Sciatic nerve (tissue), 2 donors: ENCODE measurements at regions not wholly inside any gene's neighbourhood (a gene's known extent, or its start where the extent isn't known, plus 50 kb on each side); places are given as distances from the start of the nearest gene placed in this dataset.

Experiments
- ATAC-seq: fragments of 200-7000 bp; cut with Tn5 transposase; one replicate; pipeline ENCODE4 v1.9.1; 2020; ENCODE audit warnings: mild to moderate bottlenecking, moderate library complexity
- DNase-seq: peaks from one replicate; pipeline ENCODE4 v3.0.0-alpha.2; 2020; ENCODE audit warnings: low spot score
- intact Hi-C: fragments of 100-400 bp; cut with DNase I; formaldehyde crosslinking; loops from one replicate; pipeline ENCODE4 v1.14.2; 2022
- donor health status: DM: no; HTN: no; CAD: no.
- donor health status: DM: no; HTN: no; CAD: no.

DNA sequence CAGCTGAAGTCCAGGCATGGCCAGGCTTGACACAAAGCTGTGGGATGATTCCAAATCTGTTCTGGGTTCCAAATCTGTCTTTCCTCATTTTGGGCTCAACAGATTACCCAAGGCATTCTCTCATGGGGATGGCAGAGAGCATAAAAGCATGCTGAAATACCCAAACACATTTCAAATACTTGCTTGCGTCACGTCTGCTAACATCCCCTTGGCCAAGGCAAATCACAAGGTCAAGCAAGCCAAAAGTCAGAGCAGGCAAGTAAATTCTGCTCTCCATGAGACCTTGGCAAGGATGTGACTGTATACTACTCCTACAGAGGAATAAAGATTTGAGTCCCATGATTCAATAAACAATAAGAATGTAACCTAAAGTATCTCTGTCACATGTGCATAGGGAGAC lies 306.7 kb downstream of the EPB41L4A start:
- no peak for ATAC-seq
- intact Hi-C loops, result no loop called here

DNA sequence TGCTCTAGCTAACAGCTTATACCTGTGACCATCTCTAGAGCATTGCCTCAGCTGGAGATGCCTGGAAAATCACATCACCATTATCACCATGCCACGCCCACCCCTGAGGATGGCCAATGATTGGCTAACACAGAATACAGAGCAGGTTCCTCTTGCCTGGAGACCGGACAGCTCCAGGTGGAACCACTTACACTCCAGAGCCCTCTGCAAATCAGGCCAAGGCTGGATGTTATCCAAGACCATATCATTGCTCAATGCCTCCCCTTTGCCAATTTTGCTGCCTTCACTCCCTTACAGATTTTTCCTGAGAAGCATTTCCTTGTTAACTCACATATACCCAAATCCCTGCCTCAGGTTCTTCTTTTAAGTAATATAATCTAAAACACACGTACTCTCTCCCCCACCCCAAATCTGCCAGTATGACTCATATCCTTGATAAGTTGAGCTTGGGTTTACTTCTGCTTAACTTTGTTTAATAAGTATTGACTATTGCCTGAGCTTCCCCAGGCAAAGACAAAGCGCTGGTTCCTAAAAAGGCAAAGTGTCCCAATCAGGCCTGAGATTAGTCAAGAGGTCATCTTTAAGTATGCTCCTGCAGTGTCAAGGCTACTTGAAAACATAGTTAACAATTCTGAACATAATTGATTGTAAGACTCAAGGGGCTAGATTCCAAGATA lies 309.6 kb downstream of the EPB41L4A start:
- ATAC-seq (peak; percentile 58), DNase-seq (no peak)
- intact Hi-C loops, result no loop called here

More for the DNA sequence above, 306.7 kb downstream of the EPB41L4A start:
- DNase-seq, result no peak

DNA sequence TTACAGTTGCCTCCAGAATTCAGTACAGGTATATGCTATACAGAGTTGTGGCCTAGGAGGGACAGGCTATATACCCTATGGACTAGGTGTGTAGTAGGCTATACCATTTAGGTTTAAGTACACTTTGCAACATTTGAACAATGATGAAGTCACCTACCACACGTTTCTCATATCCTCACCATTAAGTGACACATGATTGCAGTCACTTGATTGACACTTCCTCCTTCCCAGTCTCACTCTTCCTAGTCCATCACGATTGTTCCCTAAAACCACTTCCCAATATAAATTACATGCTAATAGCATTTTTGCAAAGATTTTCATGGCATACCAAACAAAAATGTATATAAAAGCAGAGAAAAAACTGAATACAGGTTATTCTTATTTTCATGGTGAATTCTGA lies 312.2 kb downstream of the EPB41L4A start:
- ATAC-seq, result no peak
- intact Hi-C loops, result no loop called here
- DNase-seq, result no peak

DNA sequence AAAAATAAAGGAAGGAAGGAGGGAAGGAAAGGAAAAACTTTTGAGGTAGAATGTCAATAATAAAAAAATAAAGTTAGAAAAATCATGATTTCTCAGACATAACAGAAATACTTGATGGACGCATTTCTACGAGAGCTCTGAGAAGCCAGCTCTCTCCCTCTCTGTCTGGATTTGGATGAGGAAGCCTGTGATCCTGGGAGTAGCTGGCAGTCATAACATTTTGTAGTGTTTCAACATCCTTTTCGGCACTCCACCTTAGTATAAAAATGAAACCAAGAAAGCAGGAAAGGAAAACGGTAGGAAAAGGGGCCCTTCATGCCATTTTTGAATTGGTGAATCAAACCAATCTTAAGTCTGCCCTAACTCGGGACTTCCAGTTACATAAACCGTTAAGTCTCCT lies 321.3 kb downstream of the EPB41L4A start:
- intact Hi-C loops, result no loop called here
- no peak for ATAC-seq
- no peak for DNase-seq

DNA sequence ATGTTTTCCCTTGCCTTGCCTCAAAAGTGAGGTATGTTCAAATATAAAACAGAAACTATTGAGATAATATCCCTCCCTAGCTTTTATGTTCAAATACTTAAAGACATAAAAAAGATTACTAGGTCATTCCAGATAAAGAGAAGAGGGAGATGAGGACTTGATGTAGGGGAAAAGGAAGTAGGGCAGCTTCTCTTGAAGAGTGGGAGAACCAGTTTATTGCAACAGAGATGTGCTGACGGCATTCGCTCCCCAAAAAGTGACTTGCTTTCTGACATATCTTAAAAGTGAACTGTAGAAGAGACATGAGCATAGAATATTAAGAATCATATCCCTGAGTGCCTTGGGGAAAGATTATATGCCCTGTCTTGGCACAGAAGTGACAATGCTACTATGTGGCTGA lies 330.2 kb upstream of the NREP start:
- intact Hi-C loops, result no loop called here
- no peak for DNase-seq
- ATAC-seq, result no peak

DNA sequence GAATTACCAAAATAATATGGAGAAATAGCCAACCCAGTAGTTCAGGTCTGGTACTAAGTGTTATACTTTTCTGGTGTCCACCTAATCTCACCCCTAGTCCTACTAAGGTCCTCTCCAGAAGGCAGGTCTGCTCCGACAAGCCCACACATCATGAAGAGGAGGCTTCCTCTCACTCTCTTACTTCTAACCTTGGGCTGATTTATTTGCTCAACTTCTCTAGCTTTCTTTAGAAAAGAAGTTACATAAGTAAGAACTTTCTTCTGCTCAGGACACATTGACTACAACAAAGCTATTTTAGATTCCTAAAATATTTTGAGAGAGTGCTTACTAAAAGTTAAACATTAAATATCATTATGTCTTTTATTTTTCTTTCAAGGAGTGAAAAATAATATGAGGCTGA lies 329.7 kb upstream of the NREP start:
- intact Hi-C loops, result no loop called here
- no peak for ATAC-seq
- no peak for DNase-seq

DNA sequence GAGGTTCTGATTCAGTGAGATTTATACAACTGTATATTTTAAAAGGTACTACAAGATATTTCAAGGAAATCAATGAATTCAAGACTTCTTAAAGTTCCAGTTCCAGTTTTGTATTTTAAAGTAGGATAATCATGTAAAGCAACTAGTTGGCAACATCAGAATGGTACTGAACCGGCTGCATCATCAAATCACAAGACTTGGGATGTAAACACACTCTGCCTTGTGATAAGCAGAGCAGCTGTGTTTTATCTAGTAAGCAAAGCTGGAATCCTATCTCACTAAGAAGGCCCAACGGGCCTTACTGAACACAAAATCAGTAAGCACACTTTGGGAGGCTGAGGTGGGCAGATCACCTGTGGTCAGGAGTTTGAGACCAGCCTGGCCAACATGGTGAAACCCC lies 327.2 kb upstream of the NREP start:
- ATAC-seq, result no peak
- intact Hi-C loops, result no loop called here

DNA sequence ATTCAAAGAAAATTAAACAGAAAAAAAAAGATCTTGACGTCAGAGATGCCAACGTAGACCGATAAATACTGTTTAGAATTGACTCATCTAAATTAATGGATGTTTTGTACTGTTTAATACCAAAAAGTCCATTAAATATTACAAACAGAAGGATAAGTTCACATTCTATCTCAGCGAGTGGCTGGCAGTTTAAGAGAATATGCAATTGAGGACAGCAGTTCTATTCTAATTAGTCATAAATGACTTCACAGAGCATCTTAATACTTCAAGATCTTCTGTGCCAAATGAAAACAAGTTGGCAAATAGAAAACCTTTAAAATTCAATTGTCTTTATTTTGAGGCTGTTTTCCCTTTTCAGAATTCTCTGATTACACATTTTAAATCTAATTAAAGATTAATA lies 326.6 kb upstream of the NREP start:
- ATAC-seq, result no peak
- no peak for DNase-seq
- intact Hi-C loops, result no loop called here

More for the DNA sequence above, 327.2 kb upstream of the NREP start:
- DNase-seq, result no peak

DNA sequence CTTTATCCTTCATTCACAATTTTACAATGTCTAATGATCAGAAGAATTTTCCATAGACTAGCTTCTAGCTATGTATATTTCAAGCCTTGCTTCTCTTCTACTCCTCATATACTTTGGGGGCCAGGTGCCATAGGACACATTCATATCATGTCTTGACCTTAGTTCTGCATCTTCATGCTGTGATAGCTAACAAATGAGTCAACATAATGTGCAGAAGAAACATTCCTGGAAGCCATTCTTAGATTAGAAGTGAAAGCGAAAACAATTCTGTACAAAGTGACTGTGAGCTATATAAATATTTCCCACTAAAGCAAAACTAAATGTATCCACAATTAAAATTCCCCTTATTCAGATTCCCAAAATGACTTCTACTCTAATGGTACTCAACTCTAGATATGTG lies 320.2 kb upstream of the NREP start:
- ATAC-seq (no peak), DNase-seq (no peak)
- intact Hi-C loops, result no loop called here

DNA sequence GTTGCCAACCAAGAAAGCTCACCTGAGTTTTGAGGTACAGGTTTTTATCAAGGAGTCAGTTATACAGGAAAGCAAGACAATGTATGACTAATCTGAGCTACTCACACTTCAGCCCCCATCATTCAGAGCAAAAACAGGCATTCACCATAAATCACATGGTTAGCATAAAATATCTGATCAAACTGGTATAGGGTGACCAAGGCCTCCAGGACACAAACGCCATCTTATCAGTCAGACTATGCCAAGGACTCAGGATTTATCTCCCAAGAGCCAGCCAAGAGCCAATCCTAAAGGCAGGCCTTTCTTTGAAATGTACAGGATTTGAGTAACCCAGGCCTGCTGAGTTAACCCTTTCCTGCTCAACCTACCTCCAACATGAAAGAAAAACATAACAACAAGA lies 313.0 kb upstream of the NREP start:
- intact Hi-C loops, result no loop called here
- no peak for ATAC-seq

DNA sequence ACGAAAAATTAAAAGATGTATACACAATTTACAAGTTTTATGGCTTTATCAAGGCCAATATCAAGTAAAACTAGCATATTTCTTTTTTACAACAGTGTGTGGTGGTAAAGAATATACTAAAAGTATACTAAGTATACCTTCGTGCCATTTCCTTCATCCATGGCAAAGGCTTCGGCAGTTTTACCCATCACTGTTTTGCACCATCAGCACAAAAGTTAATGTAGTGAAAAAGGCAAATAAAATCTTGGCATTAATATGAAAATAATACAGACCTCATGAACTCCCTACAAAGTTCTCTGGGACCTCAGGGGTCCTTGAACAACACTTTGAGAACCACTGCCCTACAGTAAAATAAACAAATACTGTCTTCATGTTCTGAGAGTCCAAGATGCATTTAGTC lies 312.3 kb upstream of the NREP start:
- ATAC-seq, result no peak
- intact Hi-C loops, result no loop called here
- DNase-seq, result no peak

More for the DNA sequence above, 313.0 kb upstream of the NREP start:
- no peak for DNase-seq

DNA sequence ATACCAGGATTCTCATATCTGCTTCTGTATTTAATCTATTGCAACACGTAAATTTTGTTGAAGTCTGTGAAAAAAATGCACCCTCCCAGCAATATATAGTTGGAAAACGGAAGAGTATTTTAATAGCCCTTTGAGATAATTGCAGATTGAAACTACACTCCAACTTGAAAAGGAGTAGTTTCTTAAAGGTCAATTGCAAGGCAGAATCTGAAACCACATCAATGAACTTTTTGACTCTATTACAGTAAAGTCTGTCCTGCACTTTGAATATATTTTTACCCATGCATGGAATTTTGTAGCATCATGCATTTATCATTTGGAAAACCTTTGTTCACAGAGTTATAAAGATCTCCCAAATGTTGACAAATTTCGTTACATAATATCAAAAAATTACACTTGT lies 311.6 kb upstream of the NREP start:
- ATAC-seq (no peak), DNase-seq (no peak)
- intact Hi-C loops, result no loop called here

DNA sequence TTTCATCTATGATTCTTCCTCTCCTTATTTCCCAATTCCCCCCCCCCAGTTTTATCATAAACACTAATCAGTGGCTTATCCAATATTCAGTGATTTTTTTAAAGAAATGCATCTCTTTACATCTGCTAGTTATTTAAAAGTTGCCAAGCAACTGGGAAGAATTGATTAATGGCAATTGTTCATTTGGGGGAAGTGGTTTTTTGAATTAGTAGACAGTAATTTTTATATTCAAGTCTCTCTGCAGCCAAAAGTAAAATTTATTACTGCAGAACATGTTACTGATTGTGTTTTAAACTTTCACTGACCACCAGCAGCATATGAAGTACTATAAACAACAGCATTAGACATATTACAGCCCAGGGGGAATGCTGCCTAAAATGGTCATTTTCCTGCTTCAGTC lies 308.8 kb upstream of the NREP start:
- no peak for DNase-seq
- intact Hi-C loops, result no loop called here
- ATAC-seq, result no peak

DNA sequence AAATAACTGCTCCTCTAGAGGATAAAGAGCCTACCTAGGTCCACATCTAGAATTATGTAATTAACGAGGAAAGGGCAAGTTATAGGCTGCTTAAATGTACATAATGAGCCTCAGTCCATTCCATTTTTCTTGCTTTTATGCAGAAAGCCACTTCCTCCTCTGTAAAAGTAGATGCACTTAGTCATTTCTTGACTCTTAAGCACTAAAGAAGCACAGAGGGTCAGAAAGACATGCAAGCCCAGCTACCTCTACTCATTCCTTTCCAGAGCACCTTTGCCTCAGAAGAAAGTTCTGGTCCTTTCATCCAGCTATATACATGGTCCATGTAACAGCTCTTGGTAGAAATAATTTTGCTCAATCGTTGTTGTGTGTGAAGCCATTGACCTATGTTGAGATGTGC lies 308.0 kb upstream of the NREP start:
- intact Hi-C loops, result no loop called here

DNA sequence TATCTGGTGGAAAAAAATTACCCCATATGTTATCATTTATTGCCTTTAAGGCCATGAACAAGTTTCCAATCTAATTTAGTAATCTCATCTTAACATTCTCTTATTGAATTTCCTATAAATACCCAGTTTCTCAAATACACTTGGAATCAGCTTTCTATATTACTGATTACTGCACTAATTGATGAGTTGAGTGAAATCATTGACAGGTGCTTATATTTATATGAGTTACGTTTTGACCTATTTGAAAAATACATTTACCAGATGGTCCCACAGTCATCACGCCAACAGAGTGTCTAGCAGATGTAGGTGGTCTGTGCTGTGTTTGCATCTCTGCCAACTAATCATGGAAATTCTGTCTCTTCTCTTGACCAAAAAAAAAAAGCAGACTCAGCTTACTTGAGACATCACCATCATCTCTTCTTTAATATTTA lies 307.3 kb upstream of the NREP start:
- DNase-seq, result no peak
- intact Hi-C loops, result no loop called here
- no peak for ATAC-seq

More for the DNA sequence above, 308.0 kb upstream of the NREP start:
- DNase-seq (no peak), ATAC-seq (no peak)

DNA sequence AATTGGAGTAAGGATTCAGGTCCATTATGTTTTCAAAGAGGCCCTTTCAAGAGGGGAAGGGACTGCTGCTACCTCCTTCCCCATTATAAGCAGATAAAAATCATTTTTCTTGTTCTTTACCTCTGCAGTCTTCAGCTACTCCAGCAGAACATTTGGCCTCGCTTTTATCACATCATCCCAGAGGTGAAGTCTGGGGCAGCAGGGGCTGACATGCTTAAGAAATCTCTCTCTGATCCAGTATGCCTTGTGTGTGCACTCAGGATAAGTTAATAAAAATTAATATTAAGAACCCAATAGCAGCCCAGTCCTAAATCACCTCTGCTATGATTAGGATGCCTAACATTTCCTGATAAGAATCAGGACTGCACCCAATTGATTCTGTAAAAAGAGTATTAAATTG lies 306.9 kb upstream of the NREP start:
- intact Hi-C loops, result no loop called here
- ATAC-seq (no peak), DNase-seq (no peak)

DNA sequence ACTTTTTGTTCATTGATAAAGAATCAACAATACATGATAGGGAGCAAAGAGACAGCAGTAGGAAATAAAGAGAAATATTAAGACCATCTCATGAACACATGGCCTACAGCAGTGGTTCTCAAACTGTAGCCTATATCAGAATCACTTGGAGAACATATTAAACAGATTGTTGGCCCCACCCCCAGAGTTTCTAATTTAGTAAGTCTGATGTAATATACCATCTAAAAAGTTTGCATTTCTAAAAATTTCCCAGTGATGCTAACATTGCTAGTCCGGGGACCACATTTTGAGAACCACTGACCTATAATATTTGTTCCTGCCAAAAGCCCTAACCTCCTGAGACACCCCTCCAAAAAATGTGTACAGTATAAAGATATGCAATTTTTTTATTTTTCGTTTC lies 306.2 kb upstream of the NREP start:
- no peak for ATAC-seq
- intact Hi-C loops, result no loop called here
- DNase-seq, result no peak

DNA sequence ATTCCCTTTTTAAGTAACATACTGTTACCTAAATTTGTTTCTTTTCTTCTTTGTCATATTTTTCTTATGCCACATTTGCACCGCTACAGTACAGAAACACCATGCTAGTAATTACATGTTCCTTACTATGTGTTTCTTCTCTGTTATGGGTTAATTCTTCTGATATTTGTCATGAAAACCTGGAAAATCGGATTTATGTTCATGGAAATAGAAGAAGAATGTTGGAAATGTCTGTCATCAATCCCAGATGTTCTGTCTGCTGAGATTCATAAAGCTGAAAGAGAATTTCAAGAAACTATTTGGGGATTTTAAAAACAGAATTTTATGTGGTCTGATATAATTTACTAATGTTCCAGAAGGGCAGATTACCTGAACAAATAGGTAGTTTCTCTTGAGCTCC lies 305.2 kb upstream of the NREP start:
- intact Hi-C loops, result no loop called here
- ATAC-seq (no peak), DNase-seq (no peak)

DNA sequence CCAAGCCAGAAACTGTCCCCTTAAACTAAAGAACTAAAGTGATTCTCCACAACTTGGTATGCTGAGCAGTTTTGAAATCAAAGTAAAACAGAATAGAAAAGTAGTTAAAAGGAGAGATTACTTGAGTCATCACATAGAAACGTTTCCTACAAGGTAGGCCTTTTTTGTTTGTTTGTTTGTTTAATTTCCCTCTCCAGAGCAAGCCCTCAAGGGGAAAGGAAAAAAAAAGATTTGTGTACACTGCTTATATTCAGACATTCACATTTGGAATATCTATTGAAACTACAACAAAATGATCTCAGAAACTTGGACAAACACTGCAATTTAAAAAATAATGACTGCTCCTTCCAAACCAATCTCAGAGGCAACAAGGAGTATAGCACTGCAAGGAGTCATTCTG lies 304.7 kb upstream of the NREP start:
- ATAC-seq (no peak), DNase-seq (no peak)
- intact Hi-C loops, result no loop called here

DNA sequence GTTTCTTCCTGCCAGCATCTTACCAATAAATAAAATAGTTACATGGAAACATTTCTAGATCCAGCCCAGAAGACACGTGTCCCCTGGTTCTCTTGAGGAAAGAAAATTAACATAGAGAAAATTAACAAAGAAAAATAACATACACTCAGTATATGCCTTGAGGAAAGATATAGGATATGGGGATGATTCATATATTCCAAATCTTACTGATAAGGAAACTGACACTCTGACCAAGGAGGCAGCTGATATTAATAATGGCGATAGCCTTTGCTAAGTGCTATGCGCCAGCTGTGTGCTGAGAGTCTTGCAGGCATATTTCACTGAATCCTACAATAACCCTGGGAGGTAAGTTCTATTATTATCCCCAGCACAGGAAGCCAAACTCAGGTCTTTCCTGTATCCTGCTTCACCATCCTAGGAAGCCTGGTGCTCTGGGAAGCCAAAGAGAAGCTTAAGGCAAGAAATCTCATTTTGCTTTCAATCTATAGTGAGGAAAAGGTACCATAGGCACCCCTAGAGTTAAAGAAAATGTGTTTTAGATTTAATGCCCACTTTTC lies 302.7 kb upstream of the NREP start:
- no peak for ATAC-seq
- DNase-seq, result no peak
- intact Hi-C loops, result no loop called here

DNA sequence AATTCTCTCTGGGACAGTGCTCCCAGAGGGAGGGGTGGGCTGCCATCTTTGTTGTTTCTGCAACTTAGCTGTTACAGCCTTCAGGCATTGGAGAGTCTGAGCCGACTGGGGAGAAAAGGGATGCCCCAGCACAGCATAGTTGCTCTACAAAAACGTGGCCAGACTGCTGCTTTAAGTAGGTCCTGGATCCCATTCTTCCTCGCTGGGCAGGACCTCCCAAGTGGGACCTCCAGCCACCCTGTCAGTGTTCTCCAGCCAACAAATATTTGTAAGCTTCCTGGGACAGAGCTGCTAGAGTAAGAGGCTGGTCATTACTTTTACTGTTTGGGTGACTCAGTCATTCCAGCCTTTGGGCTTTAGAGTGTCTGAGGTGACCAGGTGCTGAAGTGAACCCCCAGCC lies 292.7 kb upstream of the NREP start:
- no peak for ATAC-seq
- intact Hi-C loops, result no loop called here

More for the DNA sequence above, 292.7 kb upstream of the NREP start:
- DNase-seq, result no peak
